ENCODE measurements at regions not wholly inside any gene's neighbourhood (a gene's known extent, or its start where the extent isn't known, plus 50 kb on each side); places are given as distances from the start of the nearest gene placed in this dataset.

DNA sequence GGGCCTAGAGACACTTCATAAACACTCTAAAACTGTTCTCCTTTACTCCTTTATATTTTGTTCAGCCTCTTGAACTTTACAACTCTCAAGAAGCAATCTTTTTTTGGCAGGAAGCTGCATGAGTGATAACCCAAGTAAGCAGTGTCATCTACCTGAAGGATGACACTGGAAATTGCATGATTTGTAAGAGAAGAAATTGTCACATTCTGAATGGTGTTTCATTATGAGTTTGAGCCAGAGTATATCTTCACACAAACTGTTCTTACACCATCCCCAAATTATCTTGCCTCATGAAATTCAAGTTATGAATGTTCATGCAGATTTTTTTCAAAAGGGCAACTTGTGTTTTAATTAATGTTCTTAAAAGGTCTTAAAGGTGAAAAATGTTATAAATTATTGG is 799.3 kb downstream of the TBC1D32 start:
- no peak overlapping the region for H3K27ac ChIP-seq (ENCODE audit: low read length)
- no peaks in the 10 kb centered on the region for H3K9me2 ChIP-seq (ENCODE audit: insufficient read depth, low read length)
- H3K27me3 ChIP-seq (ENCODE audit: insufficient read depth, low read depth, low read length): no peaks in the 10 kb centered on the region
- H3K4me2 ChIP-seq (ENCODE audit: low read length): no peak overlapping the region
- H3F3A ChIP-seq (ENCODE audit: insufficient read depth, low read length, poor library complexity, severe bottlenecking): no peaks in the 10 kb centered on the region
- H4K20me1 ChIP-seq (ENCODE audit: insufficient read depth): no peaks in the 10 kb centered on the region
- H3K9me3 ChIP-seq (ENCODE audit: low read length): no peaks in the 10 kb centered on the region
- H3K9ac ChIP-seq (ENCODE audit: low read length): no peak overlapping the region
- no peaks in the 10 kb centered on the region for H3K36me3 ChIP-seq (ENCODE audit: insufficient read depth, low read length)
- H3K79me2 ChIP-seq (replicated peaks; ENCODE audit: insufficient read depth, low read length): no peaks in the 10 kb centered on the region
- no peak for TF ChIP-seq EZH2 (IDR thresholded peaks at IDR 0.05; ENCODE audit: borderline replicate concordance, insufficient read depth, low read length, poor library complexity, severe bottlenecking)
- no peak for TF ChIP-seq TAF1 (IDR thresholded peaks at IDR 0.05; ENCODE audit: low read depth)
- no peak for TF ChIP-seq EP300 (conservative IDR thresholded peaks at IDR 0.05; ENCODE audit: poor library complexity, severe bottlenecking)
- no peak for TF ChIP-seq MXI1 (conservative IDR thresholded peaks at IDR 0.05; ENCODE audit: poor library complexity, severe bottlenecking)
- TF ChIP-seq, protein P1, sequence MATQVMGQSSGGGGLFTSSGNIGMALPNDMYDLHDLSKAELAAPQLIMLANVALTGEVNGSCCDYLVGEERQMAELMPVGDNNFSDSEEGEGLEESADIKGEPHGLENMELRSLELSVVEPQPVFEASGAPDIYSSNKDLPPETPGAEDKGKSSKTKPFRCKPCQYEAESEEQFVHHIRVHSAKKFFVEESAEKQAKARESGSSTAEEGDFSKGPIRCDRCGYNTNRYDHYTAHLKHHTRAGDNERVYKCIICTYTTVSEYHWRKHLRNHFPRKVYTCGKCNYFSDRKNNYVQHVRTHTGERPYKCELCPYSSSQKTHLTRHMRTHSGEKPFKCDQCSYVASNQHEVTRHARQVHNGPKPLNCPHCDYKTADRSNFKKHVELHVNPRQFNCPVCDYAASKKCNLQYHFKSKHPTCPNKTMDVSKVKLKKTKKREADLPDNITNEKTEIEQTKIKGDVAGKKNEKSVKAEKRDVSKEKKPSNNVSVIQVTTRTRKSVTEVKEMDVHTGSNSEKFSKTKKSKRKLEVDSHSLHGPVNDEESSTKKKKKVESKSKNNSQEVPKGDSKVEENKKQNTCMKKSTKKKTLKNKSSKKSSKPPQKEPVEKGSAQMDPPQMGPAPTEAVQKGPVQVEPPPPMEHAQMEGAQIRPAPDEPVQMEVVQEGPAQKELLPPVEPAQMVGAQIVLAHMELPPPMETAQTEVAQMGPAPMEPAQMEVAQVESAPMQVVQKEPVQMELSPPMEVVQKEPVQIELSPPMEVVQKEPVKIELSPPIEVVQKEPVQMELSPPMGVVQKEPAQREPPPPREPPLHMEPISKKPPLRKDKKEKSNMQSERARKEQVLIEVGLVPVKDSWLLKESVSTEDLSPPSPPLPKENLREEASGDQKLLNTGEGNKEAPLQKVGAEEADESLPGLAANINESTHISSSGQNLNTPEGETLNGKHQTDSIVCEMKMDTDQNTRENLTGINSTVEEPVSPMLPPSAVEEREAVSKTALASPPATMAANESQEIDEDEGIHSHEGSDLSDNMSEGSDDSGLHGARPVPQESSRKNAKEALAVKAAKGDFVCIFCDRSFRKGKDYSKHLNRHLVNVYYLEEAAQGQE (IDR thresholded peaks at IDR 0.05; ENCODE audit: borderline replicate concordance): no peak
- no peak for TF ChIP-seq SMC3 (conservative IDR thresholded peaks at IDR 0.05; ENCODE audit: poor library complexity)
- TF ChIP-seq RAD21 (conservative IDR thresholded peaks at IDR 0.05): no peak
- no peak for TF ChIP-seq POLR2AphosphoS5 (IDR thresholded peaks at IDR 0.05)
- no peak overlapping the region for H3K4me3 ChIP-seq (ENCODE audit: low read length)
- no peak overlapping the region for H2AFZ ChIP-seq (ENCODE audit: low read depth, low read length)

DNA sequence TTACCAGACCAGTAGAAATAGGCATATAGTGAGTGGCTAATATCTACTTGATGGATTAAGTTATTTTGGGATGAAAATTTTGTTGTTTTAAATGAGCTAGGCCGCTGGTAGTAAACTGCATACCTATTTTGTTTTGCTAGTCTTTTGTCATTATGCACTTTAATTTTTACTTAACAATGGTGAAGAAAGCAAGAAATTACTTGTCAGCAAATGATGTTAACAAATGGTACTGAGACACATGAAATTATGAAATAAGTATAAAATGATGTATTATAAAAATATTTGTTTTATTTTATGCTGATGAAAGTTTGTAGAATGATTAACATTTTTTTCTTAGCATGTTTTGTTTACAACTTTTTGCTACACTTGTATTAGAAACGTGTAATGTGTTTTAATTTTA is 807.7 kb downstream of the TBC1D32 start:
- Histone ChIP-seq H4K20me1 (ENCODE audit: insufficient read depth) (no peaks in the 10 kb centered on the region), H2AFZ (ENCODE audit: low read depth, low read length) (no peak overlapping the region), H3K4me2 (ENCODE audit: low read length) (no peak overlapping the region), H3K27ac (ENCODE audit: low read length) (no peak overlapping the region), H3K79me2 (replicated peaks; ENCODE audit: insufficient read depth, low read length) (no peaks in the 10 kb centered on the region), H3F3A (ENCODE audit: insufficient read depth, low read length, poor library complexity, severe bottlenecking) (no peaks in the 10 kb centered on the region), H3K9ac (ENCODE audit: low read length) (no peak overlapping the region), H3K9me3 (ENCODE audit: low read length) (no peaks in the 10 kb centered on the region), H3K4me3 (ENCODE audit: low read length) (no peak overlapping the region), H3K9me2 (ENCODE audit: insufficient read depth, low read length) (no peaks in the 10 kb centered on the region), H3K36me3 (ENCODE audit: insufficient read depth, low read length) (no peaks in the 10 kb centered on the region), H3K27me3 (ENCODE audit: insufficient read depth, low read depth, low read length) (no peaks in the 10 kb centered on the region)
- TF ChIP-seq POLR2AphosphoS5 (IDR thresholded peaks at IDR 0.05) (no peak), EZH2 (IDR thresholded peaks at IDR 0.05; ENCODE audit: borderline replicate concordance, insufficient read depth, low read length, poor library complexity, severe bottlenecking) (no peak), RAD21 (conservative IDR thresholded peaks at IDR 0.05) (no peak), EP300 (conservative IDR thresholded peaks at IDR 0.05; ENCODE audit: poor library complexity, severe bottlenecking) (no peak), SMC3 (conservative IDR thresholded peaks at IDR 0.05; ENCODE audit: poor library complexity) (no peak), MXI1 (conservative IDR thresholded peaks at IDR 0.05; ENCODE audit: poor library complexity, severe bottlenecking) (no peak), TAF1 (IDR thresholded peaks at IDR 0.05; ENCODE audit: low read depth) (no peak)
- TF ChIP-seq, protein P1 (IDR thresholded peaks at IDR 0.05; ENCODE audit: borderline replicate concordance): no peak
- TF ChIP-seq, protein P2, sequence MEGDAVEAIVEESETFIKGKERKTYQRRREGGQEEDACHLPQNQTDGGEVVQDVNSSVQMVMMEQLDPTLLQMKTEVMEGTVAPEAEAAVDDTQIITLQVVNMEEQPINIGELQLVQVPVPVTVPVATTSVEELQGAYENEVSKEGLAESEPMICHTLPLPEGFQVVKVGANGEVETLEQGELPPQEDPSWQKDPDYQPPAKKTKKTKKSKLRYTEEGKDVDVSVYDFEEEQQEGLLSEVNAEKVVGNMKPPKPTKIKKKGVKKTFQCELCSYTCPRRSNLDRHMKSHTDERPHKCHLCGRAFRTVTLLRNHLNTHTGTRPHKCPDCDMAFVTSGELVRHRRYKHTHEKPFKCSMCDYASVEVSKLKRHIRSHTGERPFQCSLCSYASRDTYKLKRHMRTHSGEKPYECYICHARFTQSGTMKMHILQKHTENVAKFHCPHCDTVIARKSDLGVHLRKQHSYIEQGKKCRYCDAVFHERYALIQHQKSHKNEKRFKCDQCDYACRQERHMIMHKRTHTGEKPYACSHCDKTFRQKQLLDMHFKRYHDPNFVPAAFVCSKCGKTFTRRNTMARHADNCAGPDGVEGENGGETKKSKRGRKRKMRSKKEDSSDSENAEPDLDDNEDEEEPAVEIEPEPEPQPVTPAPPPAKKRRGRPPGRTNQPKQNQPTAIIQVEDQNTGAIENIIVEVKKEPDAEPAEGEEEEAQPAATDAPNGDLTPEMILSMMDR (IDR thresholded peaks at IDR 0.05; ENCODE audit: poor library complexity, severe bottlenecking): no peak

Data from neural cell (in vitro differentiated cells).